T-helper 1 cell treated with Interleukin-12 subunit alpha and Interleukin-12 subunit beta and Interleukin-4 antibody, amounts not matched to agents 30 μg/mL and 1 μg/mL, for 36 hours (primary cell): ENCODE measurements at regions not wholly inside any gene's neighbourhood (a gene's known extent, or its start where the extent isn't known, plus 50 kb on each side); places are given as distances from the start of the nearest gene placed in this dataset.
"Not testable (repeated sequence)": the region's sequence is repeated elsewhere in the genome, so short reads cannot be mapped to it uniquely, and the experiment has no call there.

Experiments used
- H3K27ac Mint-ChIP-seq: one replicate; pipeline ENCODE4 v1.8.0; 2021; ENCODE audit warnings: mild to moderate bottlenecking, mixed read lengths
- H3K27me3 Mint-ChIP-seq: one replicate; pipeline ENCODE4 v1.8.0; 2021; ENCODE audit warnings: low read depth, mixed read lengths
- H3K36me3 Mint-ChIP-seq: one replicate; pipeline ENCODE4 v1.8.0; 2021; ENCODE audit warnings: low read depth, mixed read lengths
- H3K4me1 Mint-ChIP-seq: one replicate; pipeline ENCODE4 v1.8.0; 2021; ENCODE audit warnings: low read depth, mixed read lengths
- H3K4me3 Mint-ChIP-seq: one replicate; pipeline ENCODE4 v1.8.0; 2021; ENCODE audit warnings: mild to moderate bottlenecking, moderate library complexity, mixed read lengths
- H3K9me3 Mint-ChIP-seq: one replicate; pipeline ENCODE4 v1.8.0; 2021; ENCODE audit warnings: mixed read lengths

- Mint-ChIP-seq H3K27ac (no peak overlapping the region), H3K4me3 (no peak overlapping the region), H3K4me1 (no peaks in the 10 kb centered on the region), H3K9me3 (no peaks in the 10 kb centered on the region), H3K27me3 (no peaks in the 10 kb centered on the region), H3K36me3 (no peaks in the 10 kb centered on the region)
Observed at GRCh38 chr3:127085576-127085975, 102.7 kb downstream of the PLXNA1 start.

- not testable (repeated sequence) for H3K36me3 Mint-ChIP-seq, H3K4me3 Mint-ChIP-seq, H3K9me3 Mint-ChIP-seq, H3K4me1 Mint-ChIP-seq, H3K27me3 Mint-ChIP-seq, H3K27ac Mint-ChIP-seq
Observed at GRCh38 chr3:127086591-127086990, 103.7 kb downstream of the PLXNA1 start.

DNA sequence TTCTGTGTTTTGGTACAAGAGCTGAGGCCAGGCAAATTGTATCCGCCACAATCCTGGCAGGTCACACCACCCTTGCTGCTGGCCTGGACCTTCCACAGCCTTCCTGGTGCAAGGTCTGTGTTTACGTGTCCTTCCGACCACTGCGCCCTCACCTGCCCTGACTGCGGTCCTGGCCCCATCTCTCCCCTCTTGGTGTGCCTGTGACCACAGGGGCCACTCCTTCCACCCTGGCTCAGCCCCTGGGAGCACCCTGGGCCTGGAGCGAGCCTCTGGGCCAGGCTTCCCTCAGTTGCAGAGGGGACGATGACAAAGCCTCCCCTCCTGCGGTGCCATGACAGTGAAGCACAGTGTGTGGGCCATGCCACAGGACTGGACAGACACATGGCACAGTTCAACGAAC, 104.5 kb downstream of the PLXNA1 start:
- Mint-ChIP-seq H3K4me3 (no peak overlapping the region), H3K9me3 (no peaks in the 10 kb centered on the region), H3K27ac (no peak overlapping the region), H3K27me3 (peaks cover 3% of the 10 kb centered on the region), H3K4me1 (no peaks in the 10 kb centered on the region), H3K36me3 (no peaks in the 10 kb centered on the region)

DNA sequence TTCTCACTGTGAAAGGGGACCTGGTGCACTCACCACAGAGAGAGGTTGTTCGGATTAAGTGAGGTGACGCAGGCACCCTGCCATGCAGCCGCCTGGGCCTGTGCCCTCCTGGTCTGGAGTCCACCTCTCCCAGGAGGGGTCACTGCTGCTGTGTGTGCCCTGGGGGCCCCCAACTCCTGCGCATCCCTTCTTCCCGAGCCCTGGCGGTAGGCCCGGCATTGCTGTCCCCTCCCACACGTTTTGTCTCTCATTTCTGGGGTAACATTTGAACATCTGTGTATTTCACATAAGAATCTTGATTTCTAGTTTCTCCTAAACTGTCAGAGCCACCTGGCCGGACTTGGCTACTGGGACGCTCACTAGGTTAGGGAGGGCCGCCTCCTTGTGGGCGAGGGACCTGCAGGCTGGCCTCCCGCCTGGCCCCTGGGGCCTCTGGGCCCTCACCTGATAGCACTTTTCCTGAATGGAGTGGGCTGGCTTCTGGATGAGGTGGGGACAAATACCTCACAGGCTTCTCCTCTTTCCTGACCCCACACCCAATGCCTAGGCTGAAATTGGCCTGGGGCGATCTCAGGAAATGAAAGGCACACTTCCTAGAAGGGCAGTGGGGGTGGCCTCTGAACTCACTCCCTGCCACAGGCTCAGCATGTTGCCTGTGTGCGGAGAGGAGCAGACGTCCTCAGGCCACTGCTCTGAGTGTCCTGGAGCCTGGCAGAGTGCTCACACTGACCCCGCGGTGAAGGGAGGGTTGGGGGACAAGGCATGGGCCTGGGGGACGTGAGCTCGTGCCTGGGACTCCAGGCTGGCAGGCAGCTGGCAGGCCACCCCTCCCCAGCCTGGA, 104.2 kb upstream of the PRR23E start:
- Mint-ChIP-seq H3K4me1 (no peaks in the 10 kb centered on the region), H3K36me3 (no peaks in the 10 kb centered on the region), H3K9me3 (no peaks in the 10 kb centered on the region), H3K27me3 (peaks cover 3% of the 10 kb centered on the region), H3K4me3 (no peak overlapping the region), H3K27ac (no peak overlapping the region)

- Mint-ChIP-seq H3K36me3 (no peaks in the 10 kb centered on the region), H3K4me3 (no peak overlapping the region), H3K27ac (no peak overlapping the region), H3K4me1 (no peaks in the 10 kb centered on the region), H3K9me3 (no peaks in the 10 kb centered on the region), H3K27me3 (peaks cover 3% of the 10 kb centered on the region)
Observed at GRCh38 chr3:127089486-127090145, 103.3 kb upstream of the PRR23E start.

GRCh38 chr3:127090218-127091160, 102.4 kb upstream of the PRR23E start:
- H3K27me3 Mint-ChIP-seq, result peaks cover 3% of the 10 kb centered on the region
- no peak overlapping the region for H3K4me3 Mint-ChIP-seq
- H3K4me1 Mint-ChIP-seq, result no peaks in the 10 kb centered on the region
- H3K9me3 Mint-ChIP-seq, result no peaks in the 10 kb centered on the region
- H3K36me3 Mint-ChIP-seq, result no peaks in the 10 kb centered on the region
- no peak overlapping the region for H3K27ac Mint-ChIP-seq

- Mint-ChIP-seq H3K9me3 (no peaks in the 10 kb centered on the region), H3K4me3 (no peak overlapping the region), H3K36me3 (no peaks in the 10 kb centered on the region), H3K27ac (no peak overlapping the region), H3K4me1 (no peaks in the 10 kb centered on the region), H3K27me3 (peaks cover 3% of the 10 kb centered on the region)
Observed at GRCh38 chr3:127091376-127091775, 101.6 kb upstream of the PRR23E start.

- Mint-ChIP-seq H3K27ac (no peak overlapping the region), H3K27me3 (peaks cover 3% of the 10 kb centered on the region), H3K36me3 (no peaks in the 10 kb centered on the region), H3K9me3 (no peaks in the 10 kb centered on the region), H3K4me1 (no peaks in the 10 kb centered on the region), H3K4me3 (no peak overlapping the region)
Observed at GRCh38 chr3:127092368-127092767, 100.6 kb upstream of the PRR23E start.

DNA sequence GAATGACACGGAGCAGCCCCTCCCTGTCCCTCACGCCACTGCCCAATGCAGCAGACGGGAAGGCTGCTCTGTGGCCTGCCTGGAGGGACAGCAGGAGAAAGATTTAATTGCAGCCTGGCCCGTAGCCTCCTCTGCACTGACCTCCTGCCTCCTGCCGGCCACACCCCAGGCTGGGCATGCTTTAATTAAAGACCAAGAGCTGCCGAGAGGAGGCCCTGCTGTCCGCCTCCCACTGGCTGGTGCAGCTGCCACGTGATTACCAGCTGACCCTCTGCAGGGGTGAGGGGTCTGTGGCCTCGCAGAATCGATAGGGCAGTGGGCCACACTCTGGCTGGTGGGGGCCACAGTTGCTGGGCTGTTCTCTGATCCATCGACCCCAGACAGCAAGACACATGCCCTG, 100.2 kb upstream of the PRR23E start:
- H3K4me1 Mint-ChIP-seq, result no peaks in the 10 kb centered on the region
- H3K9me3 Mint-ChIP-seq, result no peaks in the 10 kb centered on the region
- H3K36me3 Mint-ChIP-seq, result no peaks in the 10 kb centered on the region
- H3K4me3 Mint-ChIP-seq, result no peak overlapping the region
- peaks cover 3% of the 10 kb centered on the region for H3K27me3 Mint-ChIP-seq
- no peak overlapping the region for H3K27ac Mint-ChIP-seq

- Mint-ChIP-seq H3K9me3 (no peaks in the 10 kb centered on the region), H3K36me3 (no peaks in the 10 kb centered on the region), H3K4me3 (no peak overlapping the region), H3K27ac (no peak overlapping the region), H3K27me3 (peaks cover 3% of the 10 kb centered on the region), H3K4me1 (no peaks in the 10 kb centered on the region)
Observed at GRCh38 chr3:127093312-127093711, 99.6 kb upstream of the PRR23E start.

DNA sequence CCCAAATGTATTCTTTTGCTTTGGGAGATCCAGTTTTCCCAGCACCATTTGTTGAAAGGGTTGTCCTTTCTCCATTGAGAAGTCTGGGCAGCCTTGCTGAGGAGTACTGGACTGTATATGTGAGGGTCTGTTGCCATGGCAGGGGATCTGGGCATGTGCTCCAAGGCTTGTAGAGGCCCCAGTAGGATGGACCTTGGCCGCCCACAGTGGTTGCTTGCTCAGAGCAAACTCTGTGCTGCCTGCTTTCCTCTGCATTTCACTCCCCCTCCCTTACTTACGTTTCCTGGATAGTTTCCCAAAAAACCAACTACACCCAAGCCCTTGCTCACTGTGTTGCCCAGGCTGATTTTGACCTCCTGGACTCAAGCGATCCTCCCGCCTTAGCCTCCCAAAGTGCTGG, 97.2 kb upstream of the PRR23E start:
- peaks cover 7% of the 10 kb centered on the region for H3K27me3 Mint-ChIP-seq
- no peak overlapping the region for H3K27ac Mint-ChIP-seq
- no peaks in the 10 kb centered on the region for H3K36me3 Mint-ChIP-seq
- no peak overlapping the region for H3K4me3 Mint-ChIP-seq
- no peaks in the 10 kb centered on the region for H3K4me1 Mint-ChIP-seq
- H3K9me3 Mint-ChIP-seq, result no peaks in the 10 kb centered on the region

DNA sequence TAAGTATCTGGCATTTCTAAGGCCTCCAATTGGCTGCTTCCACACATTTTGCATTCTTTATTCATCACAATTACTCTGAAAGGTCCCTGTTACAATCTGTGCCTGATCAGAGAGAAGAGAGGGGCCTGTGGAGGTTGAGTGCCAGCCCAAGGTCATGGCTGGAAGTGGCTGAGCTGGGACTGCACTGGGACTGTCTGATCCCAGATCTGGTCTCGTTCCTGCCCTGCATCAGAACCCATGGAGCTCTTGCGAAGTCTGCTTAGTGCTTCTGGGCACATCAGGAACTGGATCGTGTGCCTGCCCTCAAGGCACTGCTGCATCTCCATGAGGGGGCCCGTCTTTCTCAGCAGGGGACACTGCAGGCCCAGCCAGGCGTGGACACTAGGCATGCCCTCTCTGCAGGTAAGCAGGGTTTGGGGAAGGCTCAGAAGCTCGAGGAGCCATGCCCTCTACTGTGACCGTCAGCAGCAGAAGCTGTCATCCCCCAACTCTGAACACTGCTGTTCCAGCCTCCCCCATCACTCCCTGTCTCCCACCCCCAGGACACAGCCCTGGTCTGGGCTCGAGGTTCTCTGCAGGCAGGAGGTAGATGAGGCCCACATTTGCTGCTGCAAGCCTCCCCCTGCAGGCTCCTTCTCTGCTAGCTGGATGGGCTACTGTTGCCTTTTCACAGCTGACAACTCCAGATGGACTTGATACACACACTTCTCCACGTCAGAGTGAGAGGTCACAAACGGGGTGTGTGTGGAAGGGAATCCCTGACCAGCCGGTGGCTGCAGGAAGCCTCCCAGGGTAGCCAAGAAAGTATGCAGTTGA, 96.5 kb upstream of the PRR23E start:
- Mint-ChIP-seq H3K27me3 (peaks cover 7% of the 10 kb centered on the region), H3K36me3 (no peaks in the 10 kb centered on the region), H3K4me3 (no peak overlapping the region), H3K9me3 (no peaks in the 10 kb centered on the region), H3K27ac (no peak overlapping the region), H3K4me1 (no peaks in the 10 kb centered on the region)

- Mint-ChIP-seq H3K9me3 (no peaks in the 10 kb centered on the region), H3K4me1 (no peaks in the 10 kb centered on the region), H3K36me3 (no peaks in the 10 kb centered on the region), H3K4me3 (no peak overlapping the region), H3K27me3 (peaks cover 4% of the 10 kb centered on the region), H3K27ac (no peak overlapping the region)
Observed at GRCh38 chr3:127097072-127097405, 95.9 kb upstream of the PRR23E start.

- Mint-ChIP-seq H3K27ac (no peak overlapping the region), H3K27me3 (peaks cover 4% of the 10 kb centered on the region), H3K4me3 (no peak overlapping the region), H3K4me1 (no peaks in the 10 kb centered on the region), H3K9me3 (no peaks in the 10 kb centered on the region), H3K36me3 (no peaks in the 10 kb centered on the region)
Observed at GRCh38 chr3:127097481-127097880, 95.5 kb upstream of the PRR23E start.
